ENCODE measurements at regions not wholly inside any gene's neighbourhood (a gene's known extent, or its start where the extent isn't known, plus 50 kb on each side); places are given as distances from the start of the nearest gene placed in this dataset.

GRCh38 chr12:19810213-19810612, 370.9 kb downstream of the AEBP2 start:
- Mint-ChIP-seq H3K36me3 (no peaks in the 10 kb centered on the region), H3K4me3 (no peak overlapping the region), H3K27ac (no peak overlapping the region), H3K9me3 (peaks cover 11 to 19% (median 13%) of the 10 kb centered on the region in 7 donors), H3K4me1 (no peaks in the 10 kb centered on the region), H3K27me3 (ENCODE audit: low read depth in 3 of 3) (no peaks in the 10 kb centered on the region)
- peaks cover 0 to 3% of the 10 kb centered on the region in 2 donors for H3K9me3 ChIP-seq (replicated peaks in 1 of 2; ENCODE audit: control insufficient read depth in 1 of 2, insufficient read depth in 1 of 2, low read length in 2 of 2)
- H3K9ac ChIP-seq (ENCODE audit: insufficient read depth, low read length, poor library complexity, severe bottlenecking): no peak overlapping the region
- H3K4me2 ChIP-seq (replicated peaks; ENCODE audit: extremely low read depth, low read length, poor library complexity, severe bottlenecking): no peak overlapping the region
- no peak overlapping the region for H3K27ac ChIP-seq (ENCODE audit: low read depth in 1 of 2, low read length in 2 of 2)
- H2AFZ ChIP-seq (ENCODE audit: insufficient read depth, low read depth, low read length, poor library complexity, severe bottlenecking): no peak overlapping the region
- no peak for TF ChIP-seq CTCF (IDR thresholded peaks at IDR 0.05)
- H3K4me3 ChIP-seq (replicated peaks in 1 of 3; ENCODE audit: low read depth in 2 of 3, low read length in 3 of 3): no peak overlapping the region
- H3K79me2 ChIP-seq (ENCODE audit: insufficient read depth, low read length): no peaks in the 10 kb centered on the region
- DNase-seq: no peak
- WGBS (ENCODE audit: insufficient coverage): 100% methylated on average over 1 of the region's 1 CpG
- no peaks in the 10 kb centered on the region for H3K27me3 ChIP-seq (ENCODE audit: control insufficient read depth in 2 of 2, insufficient read depth in 2 of 2, low read length in 2 of 2)
- H3K4me1 ChIP-seq (ENCODE audit: control insufficient read depth in 1 of 2, insufficient read depth in 2 of 2, low read length in 2 of 2): no peaks in the 10 kb centered on the region
- H4K20me1 ChIP-seq (ENCODE audit: insufficient read depth, low read length): no peaks in the 10 kb centered on the region
- intact Hi-C loops (cut with micrococcal nuclease): no loop called here
- H3K36me3 ChIP-seq (replicated peaks in 1 of 2; ENCODE audit: control insufficient read depth in 1 of 2, insufficient read depth in 2 of 2, low read length in 2 of 2): no peaks in the 10 kb centered on the region

- no peak for TF ChIP-seq CTCF (IDR thresholded peaks at IDR 0.05)
Measured at GRCh38 chr12:19811922-19812321, 372.6 kb downstream of the AEBP2 start.

More at GRCh38 chr12:19811922-19812321, 372.6 kb downstream of the AEBP2 start:
- Histone ChIP-seq H3K4me3 (replicated peaks in 1 of 3; ENCODE audit: low read depth in 2 of 3, low read length in 3 of 3) (no peak overlapping the region), H4K20me1 (ENCODE audit: insufficient read depth, low read length) (no peaks in the 10 kb centered on the region), H3K4me2 (replicated peaks; ENCODE audit: extremely low read depth, low read length, poor library complexity, severe bottlenecking) (no peak overlapping the region), H3K4me1 (ENCODE audit: control insufficient read depth in 1 of 2, insufficient read depth in 2 of 2, low read length in 2 of 2) (no peaks in the 10 kb centered on the region), H3K36me3 (replicated peaks in 1 of 2; ENCODE audit: control insufficient read depth in 1 of 2, insufficient read depth in 2 of 2, low read length in 2 of 2) (no peaks in the 10 kb centered on the region), H3K27ac (ENCODE audit: low read depth in 1 of 2, low read length in 2 of 2) (no peak overlapping the region), H2AFZ (ENCODE audit: insufficient read depth, low read depth, low read length, poor library complexity, severe bottlenecking) (no peak overlapping the region), H3K9ac (ENCODE audit: insufficient read depth, low read length, poor library complexity, severe bottlenecking) (no peak overlapping the region), H3K9me3 (replicated peaks in 1 of 2; ENCODE audit: control insufficient read depth in 1 of 2, insufficient read depth in 1 of 2, low read length in 2 of 2) (peaks cover 0 to 3% of the 10 kb centered on the region in 2 donors), H3K79me2 (ENCODE audit: insufficient read depth, low read length) (no peaks in the 10 kb centered on the region), H3K27me3 (ENCODE audit: control insufficient read depth in 2 of 2, insufficient read depth in 2 of 2, low read length in 2 of 2) (no peaks in the 10 kb centered on the region)
- peaks cover 15 to 30% (median 16%) of the 10 kb centered on the region in 7 donors for H3K9me3 Mint-ChIP-seq
- H3K36me3 Mint-ChIP-seq: no peaks in the 10 kb centered on the region
- DNase-seq: no peak
- H3K27me3 Mint-ChIP-seq (ENCODE audit: low read depth in 3 of 3): peaks cover 0 to 2% (median 0%) of the 10 kb centered on the region in 3 donors
- H3K27ac Mint-ChIP-seq: no peak overlapping the region
- no peaks in the 10 kb centered on the region for H3K4me1 Mint-ChIP-seq
- intact Hi-C loops (cut with micrococcal nuclease): no loop called here
- 100% methylated on average over 2 of the region's 3 CpGs for WGBS (ENCODE audit: insufficient coverage)
- H3K4me3 Mint-ChIP-seq: no peak overlapping the region
